ENCODE measurements at regions not wholly inside any gene's neighbourhood (a gene's known extent, or its start where the extent isn't known, plus 50 kb on each side); places are given as distances from the start of the nearest gene placed in this dataset.
"Not testable (repeated sequence)": the region's sequence is repeated elsewhere in the genome, so short reads cannot be mapped to it uniquely, and the experiment has no call there.

GRCh38 chr11:33974804-33975203 is 76.7 kb upstream of the CAPRIN1 start:
- no peak overlapping the region for H3K27ac ChIP-seq
- TF ChIP-seq EP300 (IDR thresholded peaks at IDR 0.05) (no peak), POLR2AphosphoS5 (IDR thresholded peaks at IDR 0.05) (no peak), POLR2A (IDR thresholded peaks at IDR 0.05) (no peak)
- TF ChIP-seq, protein P1, sequence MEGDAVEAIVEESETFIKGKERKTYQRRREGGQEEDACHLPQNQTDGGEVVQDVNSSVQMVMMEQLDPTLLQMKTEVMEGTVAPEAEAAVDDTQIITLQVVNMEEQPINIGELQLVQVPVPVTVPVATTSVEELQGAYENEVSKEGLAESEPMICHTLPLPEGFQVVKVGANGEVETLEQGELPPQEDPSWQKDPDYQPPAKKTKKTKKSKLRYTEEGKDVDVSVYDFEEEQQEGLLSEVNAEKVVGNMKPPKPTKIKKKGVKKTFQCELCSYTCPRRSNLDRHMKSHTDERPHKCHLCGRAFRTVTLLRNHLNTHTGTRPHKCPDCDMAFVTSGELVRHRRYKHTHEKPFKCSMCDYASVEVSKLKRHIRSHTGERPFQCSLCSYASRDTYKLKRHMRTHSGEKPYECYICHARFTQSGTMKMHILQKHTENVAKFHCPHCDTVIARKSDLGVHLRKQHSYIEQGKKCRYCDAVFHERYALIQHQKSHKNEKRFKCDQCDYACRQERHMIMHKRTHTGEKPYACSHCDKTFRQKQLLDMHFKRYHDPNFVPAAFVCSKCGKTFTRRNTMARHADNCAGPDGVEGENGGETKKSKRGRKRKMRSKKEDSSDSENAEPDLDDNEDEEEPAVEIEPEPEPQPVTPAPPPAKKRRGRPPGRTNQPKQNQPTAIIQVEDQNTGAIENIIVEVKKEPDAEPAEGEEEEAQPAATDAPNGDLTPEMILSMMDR (IDR thresholded peaks at IDR 0.05) = no peak
- no peaks in the 10 kb centered on the region for H3K27me3 ChIP-seq
- H3K4me1 ChIP-seq = no peaks in the 10 kb centered on the region
- H3K4me3 ChIP-seq = no peak overlapping the region
- no peak for DNase-seq
- H3K9me3 ChIP-seq = no peaks in the 10 kb centered on the region
- intact Hi-C loops (cut with DNase I) = loop anchor here (5.0 kb wide), 1 partner anchor 118 kb away; no protein-coding TSS in a partner anchor
- H3K36me3 ChIP-seq = no peaks in the 10 kb centered on the region
- WGBS, 2 donors = 52 to 75% methylated on average over 4 of the region's 4 CpGs

GRCh38 chr11:33971530-33971929 is 79.7 kb upstream of the LMO2 start:
- DNase-seq, H3K27ac ChIP-seq, H3K36me3 ChIP-seq, H3K27me3 ChIP-seq, H3K4me3 ChIP-seq, H3K9me3 ChIP-seq, H3K4me1 ChIP-seq: not testable (repeated sequence)
- WGBS, 2 donors = 41 to 68% methylated on average over 12 of the region's 12 CpGs
- intact Hi-C loops (cut with DNase I) = loop anchor here (5.0 kb wide), 1 partner anchor 114 kb away; no protein-coding TSS in a partner anchor

DNA sequence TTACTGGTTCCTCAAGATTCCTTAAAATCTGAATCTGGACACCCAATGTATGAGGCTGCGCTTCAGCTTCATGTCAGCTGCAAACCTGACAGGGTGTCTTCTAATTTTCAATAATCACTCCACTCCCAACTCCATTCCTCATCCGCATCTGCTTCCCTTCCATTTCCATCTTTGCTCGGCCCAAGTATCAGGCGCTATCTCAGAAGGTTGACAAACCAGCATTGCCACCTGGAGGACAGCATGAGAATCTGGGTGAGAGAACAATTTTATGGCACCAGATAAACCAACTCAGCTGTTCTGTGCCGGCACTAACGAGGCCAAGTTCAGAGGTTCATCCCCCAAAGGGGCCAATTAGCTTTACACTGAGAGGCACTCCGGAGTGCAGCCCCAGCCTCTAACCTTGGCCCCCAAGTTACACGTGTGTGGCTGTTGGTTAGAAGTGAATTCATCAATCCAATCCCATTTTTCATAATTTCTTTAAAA is 79.1 kb upstream of the LMO2 start:
- H3K4me1 ChIP-seq = no peaks in the 10 kb centered on the region
- H3K27ac ChIP-seq = no peak overlapping the region
- WGBS, 2 donors = 14 to 22% methylated on average over 8 of the region's 8 CpGs
- peak; percentile 68 for DNase-seq
- intact Hi-C loops (cut with DNase I) = loop anchor here (5.0 kb wide), 1 partner anchor 114 kb away; no protein-coding TSS in a partner anchor
- H3K4me3 ChIP-seq = no peak overlapping the region
- no peaks in the 10 kb centered on the region for H3K36me3 ChIP-seq
- no peaks in the 10 kb centered on the region for H3K9me3 ChIP-seq
- no peaks in the 10 kb centered on the region for H3K27me3 ChIP-seq
- no peak for TF ChIP-seq POLR2AphosphoS5 (IDR thresholded peaks at IDR 0.05)
- TF ChIP-seq, protein P1 (IDR thresholded peaks at IDR 0.05) = peak in 3 of 4 experiments; percentile 23 to 33 (median 23)

GRCh38 chr11:33967451-33967850 is 75.6 kb upstream of the LMO2 start:
- 81 to 89% methylated on average over 6 of the region's 6 CpGs for WGBS, 2 donors
- no peaks in the 10 kb centered on the region for H3K9me3 ChIP-seq
- DNase-seq = no peak
- intact Hi-C loops (cut with DNase I) = loop anchor here (5.0 kb wide), 1 partner anchor 95 kb away; no protein-coding TSS in a partner anchor
- no peak for TF ChIP-seq POLR2AphosphoS5 (IDR thresholded peaks at IDR 0.05)
- TF ChIP-seq, protein P1 (IDR thresholded peaks at IDR 0.05) = no peak
- TF ChIP-seq EP300 (IDR thresholded peaks at IDR 0.05) = no peak
- no peak for TF ChIP-seq POLR2A (IDR thresholded peaks at IDR 0.05)
- no peaks in the 10 kb centered on the region for H3K27me3 ChIP-seq
- H3K4me1 ChIP-seq = no peaks in the 10 kb centered on the region
- H3K27ac ChIP-seq = no peak overlapping the region
- no peaks in the 10 kb centered on the region for H3K36me3 ChIP-seq
- H3K4me3 ChIP-seq = no peak overlapping the region

DNA sequence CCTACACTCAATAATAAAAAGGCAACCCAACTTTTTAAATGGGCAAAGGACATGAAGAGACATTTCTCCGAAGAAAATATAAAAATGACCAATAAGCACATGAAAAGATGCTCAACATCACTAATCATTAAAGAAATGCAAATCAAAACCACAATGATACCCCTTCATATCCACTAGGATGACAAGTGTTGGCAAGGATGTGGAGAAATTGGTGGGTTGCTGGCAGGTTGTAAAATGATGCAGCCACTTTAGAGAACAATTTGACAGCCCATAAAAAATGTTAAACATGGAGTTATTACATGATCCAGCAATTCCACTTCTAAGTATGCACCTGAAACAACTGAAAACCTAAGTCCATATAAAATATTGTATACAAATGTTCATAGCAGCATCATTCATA is 73.2 kb upstream of the LMO2 start:
- DNase-seq = no peak
- no peaks in the 10 kb centered on the region for H3K36me3 ChIP-seq
- 86 to 95% methylated on average over 1 of the region's 1 CpG for WGBS, 2 donors
- H3K4me3 ChIP-seq = no peak overlapping the region
- intact Hi-C loops (cut with DNase I) = loop anchor here (5.0 kb wide), 1 partner anchor 93 kb away; no protein-coding TSS in a partner anchor
- TF ChIP-seq POLR2AphosphoS5 (IDR thresholded peaks at IDR 0.05) (no peak), POLR2A (IDR thresholded peaks at IDR 0.05) (no peak), EP300 (IDR thresholded peaks at IDR 0.05) (no peak)
- TF ChIP-seq, protein P1 (IDR thresholded peaks at IDR 0.05) = no peak
- H3K4me1 ChIP-seq = no peaks in the 10 kb centered on the region
- H3K27me3 ChIP-seq = no peaks in the 10 kb centered on the region
- no peaks in the 10 kb centered on the region for H3K9me3 ChIP-seq
- H3K27ac ChIP-seq = no peak overlapping the region

All from sigmoid colon (tissue), 6 donors.